Stomach (tissue), 4 donors: ENCODE measurements at regions not wholly inside any gene's neighbourhood (a gene's known extent, or its start where the extent isn't known, plus 50 kb on each side); places are given as distances from the start of the nearest gene placed in this dataset.

Experiments
- CTCF ChIP-seq, 7 experiments: fragments of 450-650 bp in 4 of 7; fragments of 200-600 bp in 3 of 7; sonication (generic) in 3 of 7; IDR thresholded peaks; one replicate each; pipeline ENCODE4 v1.5.1; 2016 to 2019; ENCODE audit warnings: antibody characterized with exemption in 7 of 7, control low read depth in 2 of 7, mild to moderate bottlenecking in 1 of 7
- EP300 ChIP-seq: sonication (generic); formaldehyde crosslinking; IDR thresholded peaks from one replicate; pipeline ENCODE4 v1.6.1; 2017; ENCODE audit warnings: antibody characterized with exemption
- POLR2A ChIP-seq, 4 donors: fragments of 450-650 bp; IDR thresholded peaks; one replicate each; pipeline ENCODE4 v1.6.1; 2016; ENCODE audit warnings: antibody characterized with exemption in 4 of 4, control low read depth in 2 of 4, mild to moderate bottlenecking in 1 of 4, moderate library complexity in 1 of 4
- POLR2AphosphoS5 ChIP-seq, 3 donors: sonication (generic); formaldehyde crosslinking; IDR thresholded peaks; one replicate each; pipeline ENCODE4 v1.6.1; 2016; ENCODE audit warnings: antibody characterized with exemption in 3 of 3

DNA sequence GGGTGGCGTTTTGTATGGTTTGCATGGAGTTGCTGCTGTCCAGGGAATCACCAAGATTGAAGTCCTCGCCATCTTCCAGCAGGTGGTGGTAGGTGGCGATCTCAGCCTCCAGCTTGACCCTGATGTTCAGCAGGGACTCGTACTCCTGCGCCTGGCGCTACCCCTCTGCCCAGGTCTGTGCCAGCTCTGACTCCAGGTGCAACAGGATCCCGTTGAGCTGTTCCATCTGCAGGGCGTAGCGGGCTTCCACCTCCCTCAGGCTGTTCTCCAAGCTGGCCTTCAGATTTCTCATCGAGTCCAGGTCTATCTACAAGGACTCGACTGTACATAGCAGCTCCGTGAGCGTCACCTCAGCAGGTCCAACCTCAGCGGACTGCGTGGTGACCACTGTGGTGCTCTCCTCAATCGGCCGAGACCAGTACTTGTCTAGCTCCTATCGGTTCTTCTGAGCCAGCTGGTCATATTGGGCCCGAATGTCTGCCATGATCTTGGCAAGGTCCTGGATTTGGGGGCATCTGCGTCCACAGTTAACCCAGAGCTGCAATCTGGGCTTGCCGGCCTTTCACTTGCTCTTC is 1584.8 kb upstream of the ACO1 start:
- TF ChIP-seq POLR2AphosphoS5 (IDR thresholded peaks at IDR 0.05) (no peak), EP300 (no peak), CTCF (IDR thresholded peaks at IDR 0.05) (no peak), POLR2A (IDR thresholded peaks at IDR 0.05) (no peak)
